Astrocyte (in vitro differentiated cells and primary cell): ENCODE measurements at regions not wholly inside any gene's neighbourhood (a gene's known extent, or its start where the extent isn't known, plus 50 kb on each side); places are given as distances from the start of the nearest gene placed in this dataset.

Experiments
- DNase-seq: peaks from one replicate; pipeline ENCODE4 v3.0.0-alpha.2; 2010; ENCODE audit warnings: low read depth
- FAIRE-seq: peaks from 2 replicates; lab custom pipeline; 2011; peaks lifted over from hg19 to GRCh38; lab: Jason Lieb, UNC
- H2AFZ ChIP-seq: 2 replicates; pipeline ENCODE4 v1.6.0; 2012; ENCODE audit warnings: low read depth, low read length, inconsistent platforms
- H3K27ac ChIP-seq: 2 replicates; pipeline ENCODE4 v1.5.1; 2011; ENCODE audit warnings: low read depth, low read length, inconsistent platforms
- H3K27me3 ChIP-seq: 2 replicates; pipeline ENCODE4 v1.6.0; 2011; ENCODE audit warnings: low read length, inconsistent platforms; ENCODE audit not compliant: insufficient read depth
- H3K36me3 ChIP-seq: 2 replicates; pipeline ENCODE4 v1.5.1; 2011; ENCODE audit warnings: low read length, inconsistent platforms; ENCODE audit not compliant: insufficient read depth
- H3K4me1 ChIP-seq: 2 replicates; pipeline ENCODE4 v1.5.1; 2011; ENCODE audit warnings: low read length, inconsistent platforms; ENCODE audit not compliant: insufficient read depth
- H3K4me2 ChIP-seq: 2 replicates; pipeline ENCODE4 v1.6.0; 2012; ENCODE audit warnings: low read length, inconsistent platforms
- H3K4me3 ChIP-seq: 2 replicates; pipeline ENCODE4 v1.5.1; 2011; ENCODE audit warnings: low read depth, mild to moderate bottlenecking, low read length, inconsistent platforms; ENCODE audit not compliant: insufficient read depth
- H3K79me2 ChIP-seq: 2 replicates; pipeline ENCODE4 v1.6.0; 2012; ENCODE audit warnings: mild to moderate bottlenecking, low read length, inconsistent platforms; ENCODE audit not compliant: insufficient read depth
- H3K9ac ChIP-seq: 2 replicates; pipeline ENCODE4 v1.6.0; 2012; ENCODE audit warnings: mild to moderate bottlenecking, low read length, inconsistent platforms
- H3K9me3 ChIP-seq: 2 replicates; pipeline ENCODE4 v1.5.1; 2012; ENCODE audit warnings: low read depth, mild to moderate bottlenecking, low read length, inconsistent platforms; ENCODE audit not compliant: insufficient read depth
- H4K20me1 ChIP-seq: 2 replicates; pipeline ENCODE4 v1.6.0; 2012; ENCODE audit warnings: low read length, inconsistent platforms; ENCODE audit not compliant: insufficient read depth
- H3K27ac Mint-ChIP-seq: one replicate; pipeline ENCODE4 v1.8.0; 2021; ENCODE audit warnings: mild to moderate bottlenecking, mixed read lengths; ENCODE audit not compliant: unreplicated experiment
- H3K27me3 Mint-ChIP-seq: one replicate; pipeline ENCODE4 v1.8.0; 2021; ENCODE audit warnings: low read depth, mixed read lengths; ENCODE audit not compliant: unreplicated experiment
- H3K36me3 Mint-ChIP-seq: one replicate; pipeline ENCODE4 v1.8.0; 2021; ENCODE audit warnings: low read depth, mixed read lengths; ENCODE audit not compliant: unreplicated experiment
- H3K4me1 Mint-ChIP-seq: one replicate; pipeline ENCODE4 v1.8.0; 2021; ENCODE audit warnings: low read depth, mixed read lengths; ENCODE audit not compliant: unreplicated experiment
- H3K4me3 Mint-ChIP-seq: one replicate; pipeline ENCODE4 v1.8.0; 2021; ENCODE audit warnings: mild to moderate bottlenecking, moderate library complexity, mixed read lengths; ENCODE audit not compliant: unreplicated experiment
- H3K9me3 Mint-ChIP-seq: one replicate; pipeline ENCODE4 v1.8.0; 2021; ENCODE audit warnings: mild to moderate bottlenecking, mixed read lengths; ENCODE audit not compliant: unreplicated experiment
- CTCF ChIP-seq: IDR thresholded peaks from 2 replicates; pipeline ENCODE4 v1.5.1; 2011; ENCODE audit warnings: low read depth, mild to moderate bottlenecking, inconsistent platforms, low read length, moderate library complexity; ENCODE audit not compliant: insufficient read depth
- EZH2 ChIP-seq: IDR thresholded peaks from 2 replicates; pipeline ENCODE4 v1.6.1; 2012; ENCODE audit warnings: mild to moderate bottlenecking, low read length, inconsistent platforms; ENCODE audit not compliant: insufficient read depth

- Histone ChIP-seq H4K20me1 (no peaks in the 10 kb centered on the region), H3K27ac (no peak overlapping the region), H3K9me3 (no peaks in the 10 kb centered on the region), H3K4me1 (peaks cover 29% of the 10 kb centered on the region), H3K4me3 (no peak overlapping the region), H3K9ac (no peak overlapping the region), H3K79me2 (no peaks in the 10 kb centered on the region), H3K27me3 (no peaks in the 10 kb centered on the region), H3K36me3 (no peaks in the 10 kb centered on the region), H3K4me2 (peak overlapping the region; percentile 81), H2AFZ (no peak overlapping the region)
- peaks cover 11% of the 10 kb centered on the region for H3K4me1 Mint-ChIP-seq
- no peak overlapping the region for H3K4me3 Mint-ChIP-seq
- no peak overlapping the region for H3K27ac Mint-ChIP-seq
- FAIRE-seq (no peak), DNase-seq (no peak)
- no peak for TF ChIP-seq CTCF
- TF ChIP-seq EZH2, result no peak
- H3K27me3 Mint-ChIP-seq, result peaks cover 5% of the 10 kb centered on the region
- peaks cover 2% of the 10 kb centered on the region for H3K36me3 Mint-ChIP-seq
- H3K9me3 Mint-ChIP-seq, result peaks cover 2% of the 10 kb centered on the region
These were observed 102.7 kb upstream of the SPRY4 start for GRCh38 chr5:142427529-142427928.

GRCh38 chr5:142427015-142427364, 102.2 kb upstream of the SPRY4 start:
- peak overlapping the region; percentile 50 for H3K9ac ChIP-seq
- peak overlapping the region; percentile 70 for H3K27ac ChIP-seq
- DNase-seq (peak; percentile 43), FAIRE-seq (no peak)
- H3K27me3 Mint-ChIP-seq, result peaks cover 5% of the 10 kb centered on the region
- no peaks in the 10 kb centered on the region for H3K9me3 ChIP-seq
- no peak overlapping the region for H2AFZ ChIP-seq
- peaks cover 29% of the 10 kb centered on the region for H3K4me1 ChIP-seq
- H3K9me3 Mint-ChIP-seq, result peaks cover 2% of the 10 kb centered on the region
- H3K4me1 Mint-ChIP-seq, result peaks cover 11% of the 10 kb centered on the region
- no peaks in the 10 kb centered on the region for H3K36me3 ChIP-seq
- no peak overlapping the region for H3K4me3 Mint-ChIP-seq
- TF ChIP-seq EZH2 (no peak), CTCF (no peak)
- H4K20me1 ChIP-seq, result no peaks in the 10 kb centered on the region
- no peak overlapping the region for H3K4me3 ChIP-seq
- H3K27me3 ChIP-seq, result no peaks in the 10 kb centered on the region
- H3K27ac Mint-ChIP-seq, result no peak overlapping the region
- H3K4me2 ChIP-seq, result peak overlapping the region; percentile 81
- no peaks in the 10 kb centered on the region for H3K79me2 ChIP-seq
- no peaks in the 10 kb centered on the region for H3K36me3 Mint-ChIP-seq

- H3K4me3 Mint-ChIP-seq, result no peak overlapping the region
- peaks cover 29% of the 10 kb centered on the region for H3K4me1 ChIP-seq
- peak overlapping the region; percentile 81 for H3K4me2 ChIP-seq
- H3K9ac ChIP-seq, result peak overlapping the region; percentile 50
- no peaks in the 10 kb centered on the region for H3K27me3 ChIP-seq
- no peaks in the 10 kb centered on the region for H3K36me3 Mint-ChIP-seq
- peak overlapping the region; percentile 28 for H3K4me3 ChIP-seq
- no peaks in the 10 kb centered on the region for H3K9me3 Mint-ChIP-seq
- peak overlapping the region; percentile 70 for H3K27ac ChIP-seq
- peaks cover 2% of the 10 kb centered on the region for H3K27me3 Mint-ChIP-seq
- no peaks in the 10 kb centered on the region for H3K36me3 ChIP-seq
- H3K4me1 Mint-ChIP-seq, result peaks cover 13% of the 10 kb centered on the region
- no peaks in the 10 kb centered on the region for H3K9me3 ChIP-seq
- peak overlapping the region; percentile 13 for H2AFZ ChIP-seq
- no peaks in the 10 kb centered on the region for H3K79me2 ChIP-seq
- no peak overlapping the region for H3K27ac Mint-ChIP-seq
- FAIRE-seq, result peak; percentile 32
- TF ChIP-seq EZH2, result no peak
- TF ChIP-seq CTCF, result no peak
- DNase-seq, result peak; percentile 72
- no peaks in the 10 kb centered on the region for H4K20me1 ChIP-seq
These were observed 101.6 kb upstream of the SPRY4 start for GRCh38 chr5:142426129-142427014.
